ENCODE measurements at regions not wholly inside any gene's neighbourhood (a gene's known extent, or its start where the extent isn't known, plus 50 kb on each side); places are given as distances from the start of the nearest gene placed in this dataset.
"Not testable (repeated sequence)": the region's sequence is repeated elsewhere in the genome, so short reads cannot be mapped to it uniquely, and the experiment has no call there.

GRCh38 chr9:18037981-18038380, 436.0 kb upstream of the ADAMTSL1 start:
- no peak for DNase-seq

DNA sequence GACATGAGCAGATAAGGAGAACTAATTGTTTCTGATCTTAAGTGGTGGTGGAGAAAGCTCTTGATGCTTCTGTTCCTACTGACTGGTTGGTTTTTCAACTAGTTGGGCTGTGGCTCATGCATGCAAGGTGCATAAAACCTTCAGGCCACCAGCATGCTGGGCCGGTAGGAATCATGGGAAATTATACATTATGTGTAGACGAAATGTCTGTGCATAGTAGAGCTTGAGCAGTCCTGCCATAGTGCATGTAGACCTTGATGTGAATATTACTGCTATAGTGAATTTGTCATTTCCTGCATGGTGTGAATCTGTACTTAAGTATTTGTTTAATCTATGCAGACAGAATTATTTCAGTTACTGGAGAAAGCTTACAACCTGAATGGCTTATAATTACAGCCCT, 433.6 kb upstream of the ADAMTSL1 start:
- no peak for DNase-seq

DNA sequence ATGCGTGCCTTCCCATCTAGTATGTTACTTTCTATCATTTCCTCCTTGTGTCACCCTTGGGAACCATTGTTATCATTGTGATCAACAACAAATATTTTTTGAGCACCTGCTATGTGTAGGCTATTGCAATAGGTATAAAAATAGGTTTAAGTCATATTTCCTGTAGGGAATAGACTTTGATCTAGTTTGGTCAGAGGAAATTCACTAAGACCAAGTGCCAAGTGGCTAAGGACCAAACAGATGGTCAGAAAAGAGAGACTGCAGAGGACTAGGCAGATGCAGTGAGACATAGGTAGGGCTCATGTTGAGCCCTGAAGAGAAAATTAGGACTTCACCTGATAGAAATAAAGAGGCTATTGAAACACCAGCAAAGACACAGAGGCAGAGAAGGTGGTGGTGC, 430.0 kb upstream of the ADAMTSL1 start:
- no peak for DNase-seq

DNA sequence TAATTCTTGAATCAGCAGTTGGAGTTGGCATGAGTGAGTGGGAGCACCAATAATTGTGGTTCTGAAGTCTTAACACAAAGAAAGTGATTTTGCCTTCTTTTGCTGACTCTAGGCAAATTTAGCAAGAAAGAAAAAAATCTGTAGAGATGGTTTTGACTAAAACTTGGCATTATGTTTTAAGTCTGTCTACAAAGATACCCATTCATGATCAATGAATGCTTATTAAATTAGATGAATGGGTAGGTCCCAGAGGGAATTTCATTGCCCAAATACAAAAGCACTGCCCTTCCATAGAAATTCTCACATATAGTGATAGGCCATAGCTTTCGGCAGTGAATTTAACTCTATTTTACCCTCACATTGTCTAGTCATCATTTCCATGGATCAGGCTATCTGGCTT, 428.6 kb upstream of the ADAMTSL1 start:
- no peak for DNase-seq

- no peak for DNase-seq
These were observed 427.9 kb upstream of the ADAMTSL1 start for GRCh38 chr9:18046068-18046467.

GRCh38 chr9:18051638-18052037, 422.3 kb upstream of the ADAMTSL1 start:
- DNase-seq, result no peak

- no peak for DNase-seq
These were observed 421.9 kb upstream of the ADAMTSL1 start for GRCh38 chr9:18052060-18052459.

DNA sequence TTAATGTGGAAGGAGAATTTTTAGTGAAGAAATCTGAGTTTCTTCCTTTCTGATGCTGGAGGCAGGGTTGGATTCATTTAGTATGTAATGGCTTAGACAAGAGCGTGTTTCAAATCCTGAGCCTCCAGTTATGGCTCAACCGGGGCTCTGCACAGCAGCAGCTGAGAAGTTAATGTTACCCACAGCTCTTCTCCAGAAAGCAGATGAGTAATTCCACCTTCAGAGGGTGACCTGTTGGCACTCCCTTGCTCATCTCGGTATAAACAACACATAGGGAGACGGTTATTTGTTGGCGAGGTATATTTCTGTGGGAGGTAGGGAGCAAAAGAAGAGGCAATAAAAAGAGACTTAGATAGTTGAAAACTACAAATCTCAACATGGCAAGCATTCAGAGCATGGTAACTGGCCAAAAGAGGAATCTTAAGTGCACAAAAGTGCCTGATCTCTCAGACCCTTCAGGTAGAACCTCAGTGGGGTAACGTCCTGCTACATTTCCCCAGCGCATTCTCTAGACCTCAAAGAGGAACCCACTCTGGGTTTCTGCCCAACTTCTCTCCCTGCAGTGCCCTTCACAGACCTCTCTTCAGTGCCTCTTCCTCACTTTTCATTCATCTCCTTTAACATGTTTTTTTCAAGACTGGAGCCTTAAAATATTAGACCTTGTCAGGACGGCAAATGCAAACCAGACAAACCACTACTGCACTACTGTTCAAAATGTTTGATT, 417.5 kb upstream of the ADAMTSL1 start:
- DNase-seq, result no peak

DNA sequence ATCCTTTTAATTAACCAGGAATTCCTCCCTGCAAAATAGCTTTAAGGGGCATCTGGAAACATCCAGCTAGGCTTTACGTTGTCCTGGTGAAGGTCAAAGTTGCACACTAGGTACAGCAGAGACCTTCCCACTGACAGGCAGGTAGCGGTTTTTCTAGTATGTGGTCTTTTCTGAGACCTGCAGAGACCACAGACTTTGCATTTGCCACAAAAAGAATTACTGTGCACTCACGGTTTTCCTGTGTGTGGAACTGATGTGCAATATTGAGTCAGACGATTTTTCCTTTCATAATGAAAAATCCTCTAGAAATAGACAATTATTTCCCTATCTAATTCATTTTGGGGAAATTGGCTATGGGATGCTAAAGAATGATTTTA, 417.0 kb upstream of the ADAMTSL1 start:
- no peak for DNase-seq

- DNase-seq, result no peak
These were observed 415.1 kb upstream of the ADAMTSL1 start for GRCh38 chr9:18058564-18059442.

GRCh38 chr9:18059447-18059846, 414.5 kb upstream of the ADAMTSL1 start:
- no peak for DNase-seq

GRCh38 chr9:18060269-18060934, 413.6 kb upstream of the ADAMTSL1 start:
- DNase-seq, result no peak

DNA sequence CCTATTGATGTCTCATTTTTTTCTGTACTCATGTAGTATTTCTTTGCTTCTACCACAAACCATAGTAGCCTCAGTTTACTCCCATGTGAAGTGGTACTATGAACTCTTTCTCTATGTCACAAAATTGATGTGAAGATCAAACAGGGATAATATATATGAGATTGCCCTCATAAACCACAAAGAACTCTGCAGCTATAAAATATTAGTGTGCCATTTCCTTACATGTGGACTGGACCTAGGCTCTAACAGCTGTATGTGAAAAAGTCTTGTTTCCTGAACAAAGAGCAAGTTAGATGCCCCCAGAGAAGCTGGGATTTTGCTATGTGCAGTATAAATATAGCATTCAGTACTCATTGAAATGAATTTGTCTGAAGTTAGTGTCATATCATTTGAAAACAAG, 412.6 kb upstream of the ADAMTSL1 start:
- no peak for DNase-seq

- DNase-seq, result no peak
These were observed 412.1 kb upstream of the ADAMTSL1 start for GRCh38 chr9:18061856-18062255.

DNA sequence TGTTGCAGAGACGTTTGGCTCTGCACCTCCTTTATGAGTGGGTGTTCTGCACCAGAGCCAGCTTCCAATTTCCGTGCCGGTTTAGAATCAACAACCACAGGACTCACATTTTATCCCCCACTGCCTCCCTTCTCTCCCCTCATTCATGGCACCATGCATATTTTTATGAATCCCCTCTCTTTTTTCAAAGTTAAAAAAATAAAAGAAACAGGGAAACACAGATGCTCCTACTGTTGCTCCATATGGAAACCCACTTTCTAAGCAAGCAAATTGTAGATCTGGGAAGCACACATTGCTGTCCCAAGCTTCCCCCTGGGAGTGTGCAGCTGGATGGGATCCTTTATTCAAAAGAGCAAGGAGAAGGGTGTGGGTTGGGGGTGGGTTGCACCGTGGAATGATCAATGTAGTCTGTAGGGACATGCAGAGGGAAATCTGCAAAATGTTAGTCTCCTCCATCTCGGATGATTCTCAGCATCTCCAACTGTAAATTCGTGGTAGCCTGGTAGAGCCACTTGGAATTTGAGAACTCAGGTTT, 410.0 kb upstream of the ADAMTSL1 start:
- no peak for DNase-seq

GRCh38 chr9:18066608-18067007, 407.3 kb upstream of the ADAMTSL1 start:
- not testable (repeated sequence) for DNase-seq

DNA sequence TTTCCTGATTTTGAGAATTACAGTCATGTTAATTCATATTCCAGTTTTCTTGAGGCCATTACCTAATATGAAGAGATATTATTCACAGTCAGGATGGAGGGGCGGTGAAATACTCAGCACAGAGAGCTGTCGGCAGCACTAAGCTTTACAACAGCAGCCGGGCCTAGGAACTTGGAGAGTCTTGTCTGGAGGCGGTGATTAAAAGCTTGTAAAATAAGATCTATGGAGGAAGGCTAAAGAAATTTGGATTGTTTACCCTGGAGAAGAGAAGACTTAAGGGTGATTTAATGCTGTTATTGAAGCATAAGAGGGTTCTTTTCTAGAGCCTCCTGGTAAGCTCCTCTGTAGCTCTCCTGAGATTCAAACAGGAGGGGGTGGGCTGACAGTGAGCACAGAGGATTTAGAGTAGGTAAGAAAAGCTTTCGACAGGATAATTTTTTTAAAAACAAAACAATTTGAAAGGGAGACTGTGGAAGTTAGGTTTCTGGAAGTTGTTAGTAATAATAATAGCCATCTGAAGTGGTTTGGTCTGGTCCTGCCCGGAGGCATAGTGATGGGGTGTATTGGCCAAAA, 406.3 kb upstream of the ADAMTSL1 start:
- DNase-seq, result no peak

DNA sequence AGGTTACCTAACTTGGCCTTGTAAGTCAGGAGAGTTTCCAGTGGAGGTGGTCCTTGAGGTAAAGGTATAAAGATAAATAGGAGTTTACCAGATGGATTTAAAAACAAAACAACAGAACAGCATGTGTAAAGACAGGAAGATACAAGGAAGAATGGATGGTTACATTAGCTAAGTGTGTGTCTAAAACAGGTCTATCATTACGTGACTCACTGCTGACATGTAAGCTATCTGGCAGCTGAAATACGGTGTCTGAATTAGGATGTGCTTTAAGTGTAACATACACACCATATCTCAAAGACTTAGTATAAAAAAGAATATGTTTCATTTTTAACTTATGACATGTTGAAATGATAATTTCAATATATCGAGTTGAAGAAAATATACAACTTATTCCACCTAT, 405.1 kb upstream of the ADAMTSL1 start:
- no peak for DNase-seq

- no peak for DNase-seq
These were observed 402.3 kb upstream of the ADAMTSL1 start for GRCh38 chr9:18071651-18072060.

GRCh38 chr9:18073002-18073401, 401.0 kb upstream of the ADAMTSL1 start:
- no peak for DNase-seq

DNA sequence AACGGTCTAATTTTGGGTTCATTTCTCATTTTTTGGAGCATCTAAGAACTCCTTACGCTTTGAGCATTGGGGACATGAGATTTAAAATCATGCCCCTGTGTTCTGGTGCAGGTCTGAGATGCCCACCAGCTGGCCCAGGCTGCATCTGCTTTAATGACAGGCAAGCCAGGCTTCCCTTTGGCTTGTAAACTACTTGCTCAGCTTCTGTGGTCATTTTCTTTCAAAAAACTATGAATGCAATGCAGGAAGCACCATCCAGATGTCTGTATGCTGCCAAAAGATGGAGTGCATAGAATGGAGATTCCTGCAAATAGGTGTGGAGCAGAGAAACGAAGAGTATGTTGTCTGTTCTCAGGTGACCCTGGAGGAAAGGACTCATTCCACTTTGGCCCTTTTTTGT, 399.9 kb upstream of the ADAMTSL1 start:
- no peak for DNase-seq

DNA sequence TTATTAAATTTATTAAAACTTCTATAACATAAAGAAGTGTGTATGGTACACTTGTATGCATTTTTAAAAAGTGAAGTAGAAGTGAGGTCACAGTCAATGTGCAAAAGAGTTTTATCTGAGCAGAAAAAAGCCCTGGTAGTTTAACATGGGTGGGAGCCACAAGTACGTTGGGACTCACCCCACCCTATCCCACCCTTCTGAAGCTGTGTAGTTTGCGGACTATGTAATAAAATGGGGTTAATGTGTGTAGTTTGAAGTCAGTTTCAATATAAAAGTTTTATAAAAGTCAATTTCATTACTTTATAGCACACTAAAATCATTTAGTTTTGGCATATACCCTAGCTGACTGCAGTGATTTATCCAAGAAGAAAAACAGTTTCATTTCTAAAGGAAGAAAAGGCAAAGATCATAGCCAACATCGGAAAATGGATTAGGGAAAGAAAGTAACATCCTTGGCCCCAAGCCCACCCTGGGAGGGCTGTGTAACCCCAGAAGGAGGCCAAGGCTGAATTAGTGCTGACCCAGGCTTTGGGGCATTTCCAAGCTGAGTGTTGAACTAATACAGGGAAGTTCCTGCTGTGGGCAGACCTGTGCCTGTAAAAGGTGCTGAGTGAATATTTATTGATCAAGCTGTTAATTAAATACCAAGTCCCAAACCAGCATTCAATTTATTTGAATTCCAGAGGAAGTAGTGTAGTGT, 398.6 kb upstream of the ADAMTSL1 start:
- DNase-seq, result no peak

All from SHP77 (cell line).